Omental fat pad (tissue), 3 donors: ENCODE measurements at regions not wholly inside any gene's neighbourhood (a gene's known extent, or its start where the extent isn't known, plus 50 kb on each side); places are given as distances from the start of the nearest gene placed in this dataset.

ENCODE experiments used
- ATAC-seq: fragments of 150-250 bp; one replicate; pipeline ENCODE4 v1.9.1; 2016; ENCODE audit warnings: mild to moderate bottlenecking, moderate library complexity; ENCODE audit not compliant: low FRiP score
- DNase-seq: peaks from one replicate; pipeline ENCODE4 v3.0.0-alpha.2; 2019; ENCODE audit warnings: low spot score
- CTCF ChIP-seq, 3 donors: fragments of 450-650 bp; IDR thresholded peaks; one replicate each; pipeline ENCODE4 v1.5.1; 2016 to 2017; ENCODE audit warnings: antibody characterized with exemption in 3 of 3, mild to moderate bottlenecking in 3 of 3, moderate library complexity in 2 of 3

GRCh38 chr11:23944923-23945322 is 551.9 kb upstream of the LUZP2 start:
- DNase-seq (no peak), ATAC-seq (no peak)
- TF ChIP-seq CTCF (IDR thresholded peaks at IDR 0.05) = no peak

GRCh38 chr11:23947883-23948282 is 549.0 kb upstream of the LUZP2 start:
- TF ChIP-seq CTCF (IDR thresholded peaks at IDR 0.05) = no peak
- DNase-seq (no peak), ATAC-seq (no peak)

GRCh38 chr11:23948851-23949250 is 548.0 kb upstream of the LUZP2 start:
- TF ChIP-seq CTCF (IDR thresholded peaks at IDR 0.05) = no peak
- DNase-seq (no peak), ATAC-seq (no peak)

- ATAC-seq (no peak), DNase-seq (no peak)
- TF ChIP-seq CTCF (IDR thresholded peaks at IDR 0.05) = no peak
Measured at GRCh38 chr11:23953951-23954710, 542.7 kb upstream of the LUZP2 start.

- TF ChIP-seq CTCF (IDR thresholded peaks at IDR 0.05) = no peak
- ATAC-seq = no peak
- no peak for DNase-seq
Measured at GRCh38 chr11:23954730-23955129, 542.1 kb upstream of the LUZP2 start.

- ATAC-seq = no peak
- no peak for DNase-seq
- no peak for TF ChIP-seq CTCF (IDR thresholded peaks at IDR 0.05)
Measured at GRCh38 chr11:23956586-23956985, 540.3 kb upstream of the LUZP2 start.

GRCh38 chr11:23957314-23957713 is 539.5 kb upstream of the LUZP2 start:
- DNase-seq (no peak), ATAC-seq (no peak)
- no peak for TF ChIP-seq CTCF (IDR thresholded peaks at IDR 0.05)
